GM21381 (cell line): ENCODE measurements at regions not wholly inside any gene's neighbourhood (a gene's known extent, or its start where the extent isn't known, plus 50 kb on each side); places are given as distances from the start of the nearest gene placed in this dataset.
"Not testable (repeated sequence)": the region's sequence is repeated elsewhere in the genome, so short reads cannot be mapped to it uniquely, and the experiment has no call there.

ENCODE experiments used
- ATAC-seq: cut with Tn5 transposase; IDR thresholded peaks from one replicate; pipeline ENCODE4 v1.9.1; 2021; ENCODE audit warnings: mild to moderate bottlenecking, moderate library complexity; ENCODE audit not compliant: unreplicated experiment

GRCh38 chr5:128782446-128782845 is 182.8 kb upstream of the SLC27A6 start:
- no peak for ATAC-seq

DNA sequence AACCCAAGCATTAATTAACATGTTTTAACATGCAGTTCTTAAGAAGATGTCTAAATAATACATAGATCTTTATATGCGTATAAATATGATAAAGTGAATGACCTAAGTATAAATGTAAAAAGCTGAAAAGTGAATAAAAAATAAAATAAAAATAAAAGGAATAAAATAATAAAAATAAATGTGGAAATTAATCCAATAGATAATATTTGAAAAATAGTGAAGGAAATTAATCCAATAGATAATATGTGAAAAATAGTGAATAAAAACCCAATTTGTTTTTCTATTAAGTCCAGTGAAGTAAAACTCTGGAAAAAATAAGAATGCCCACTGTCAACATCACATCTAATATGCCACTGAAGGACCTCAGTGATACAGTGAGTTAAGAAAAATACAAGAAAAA is 180.6 kb upstream of the SLC27A6 start:
- ATAC-seq, result no peak

GRCh38 chr5:128791312-128791711 is 174.0 kb upstream of the SLC27A6 start:
- ATAC-seq, result no peak

GRCh38 chr5:128796506-128796905 is 168.8 kb upstream of the SLC27A6 start:
- no peak for ATAC-seq

- no peak for ATAC-seq
Measured at GRCh38 chr5:128798871-128799270, 166.4 kb upstream of the SLC27A6 start.

GRCh38 chr5:128799945-128800344 is 165.3 kb upstream of the SLC27A6 start:
- ATAC-seq, result no peak

DNA sequence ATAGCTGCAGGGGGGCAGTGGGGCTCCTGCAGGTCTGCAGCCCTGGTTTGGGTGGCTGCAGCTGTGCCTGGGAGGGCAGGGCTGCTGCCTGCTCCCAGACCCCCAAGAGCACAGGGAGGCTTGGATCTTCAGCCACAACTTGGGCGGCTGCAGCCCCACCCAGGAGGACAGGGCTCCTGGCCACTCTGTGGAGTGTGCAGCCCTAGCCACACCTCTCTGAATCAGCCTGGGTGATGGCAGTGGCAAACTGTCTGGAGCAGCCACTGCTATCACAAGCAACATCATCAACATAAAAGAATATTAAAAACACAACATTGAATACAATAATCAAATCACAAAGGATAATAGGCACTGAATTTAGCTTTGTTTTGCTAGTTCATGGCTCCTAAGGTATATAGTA is 164.9 kb upstream of the SLC27A6 start:
- ATAC-seq, result no peak

- ATAC-seq, result no peak
Measured at GRCh38 chr5:128813317-128814070, 151.8 kb upstream of the SLC27A6 start.

DNA sequence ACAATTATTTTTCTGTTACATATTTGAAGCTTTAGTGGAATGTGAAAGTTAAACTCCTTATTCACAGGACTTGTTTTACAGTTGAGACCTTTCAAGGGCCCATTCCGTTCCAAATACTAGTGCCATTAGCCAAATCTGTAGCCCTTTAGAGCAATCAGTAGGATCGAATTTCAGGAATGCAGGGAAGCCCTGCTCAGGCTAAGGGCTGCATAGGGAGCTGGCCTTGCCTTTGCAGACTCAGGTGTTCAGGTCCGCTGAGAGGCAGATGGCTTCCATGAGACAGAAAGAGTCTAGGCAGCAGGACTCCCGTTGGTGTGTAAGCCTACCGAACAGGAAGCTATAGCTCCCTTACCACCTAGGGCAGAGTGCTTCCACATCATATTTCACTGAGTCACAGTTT is 150.1 kb upstream of the SLC27A6 start:
- no peak for ATAC-seq

DNA sequence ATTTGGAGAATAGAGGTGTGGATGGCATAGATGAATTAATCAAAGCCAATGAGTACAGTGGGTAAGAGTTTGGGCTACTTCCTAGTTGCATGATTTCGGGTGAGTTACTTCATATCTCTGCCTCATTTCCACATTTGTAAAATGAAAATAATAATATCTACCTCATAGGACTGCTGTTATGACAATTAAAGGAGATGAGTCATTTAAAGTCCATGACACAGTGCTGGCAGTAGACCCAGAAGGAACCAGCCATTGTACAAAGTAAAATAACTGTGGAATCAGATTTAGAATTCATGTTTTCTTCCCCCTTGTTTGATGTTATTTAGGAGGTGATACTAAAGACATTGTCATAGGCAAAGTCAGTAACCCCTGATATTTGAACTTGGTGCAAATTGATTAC is 139.5 kb upstream of the SLC27A6 start:
- ATAC-seq, result no peak

DNA sequence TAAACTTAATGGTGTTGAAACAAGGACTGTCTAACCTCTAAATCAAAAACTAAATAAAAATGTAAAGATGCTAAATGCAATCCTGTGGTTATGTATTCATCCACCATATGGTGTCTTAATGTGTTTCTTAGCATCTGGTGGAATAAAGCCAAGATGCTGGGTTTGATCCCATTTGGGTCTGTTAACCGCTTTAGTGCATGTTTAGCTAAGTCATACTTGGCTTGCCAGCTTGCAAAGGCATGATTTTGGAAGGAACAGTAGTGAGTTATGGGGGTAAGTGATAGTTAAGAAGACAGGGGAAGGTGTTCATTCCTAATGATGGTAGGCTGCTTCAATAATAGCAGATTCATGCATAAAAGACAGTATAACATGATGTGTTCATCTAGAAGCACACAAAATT is 139.0 kb upstream of the SLC27A6 start:
- ATAC-seq, result no peak

DNA sequence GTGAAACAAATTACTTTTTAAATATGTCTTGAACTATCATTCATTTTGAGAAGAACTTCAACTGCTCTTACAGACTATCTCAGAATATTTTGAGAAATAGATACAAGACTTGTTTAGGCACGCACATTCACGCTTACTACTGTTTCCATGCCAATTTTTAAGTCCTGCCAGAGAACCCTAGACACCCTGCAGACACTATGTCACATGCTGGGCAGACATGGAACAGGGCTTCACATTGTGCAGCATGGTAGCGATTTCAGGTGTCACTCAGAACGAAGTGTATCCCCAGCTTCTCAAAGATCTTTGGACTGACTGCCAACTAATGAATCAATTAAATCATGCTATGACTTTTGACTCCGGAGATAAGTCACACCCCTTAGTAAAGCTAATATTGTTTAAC is 128.7 kb upstream of the SLC27A6 start:
- ATAC-seq, result no peak

- no peak for ATAC-seq
Measured at GRCh38 chr5:128838623-128839022, 126.7 kb upstream of the SLC27A6 start.

- no peak for ATAC-seq
Measured at GRCh38 chr5:128842241-128842640, 123.0 kb upstream of the SLC27A6 start.

GRCh38 chr5:128844354-128844923 is 120.8 kb upstream of the SLC27A6 start:
- ATAC-seq, result no peak

DNA sequence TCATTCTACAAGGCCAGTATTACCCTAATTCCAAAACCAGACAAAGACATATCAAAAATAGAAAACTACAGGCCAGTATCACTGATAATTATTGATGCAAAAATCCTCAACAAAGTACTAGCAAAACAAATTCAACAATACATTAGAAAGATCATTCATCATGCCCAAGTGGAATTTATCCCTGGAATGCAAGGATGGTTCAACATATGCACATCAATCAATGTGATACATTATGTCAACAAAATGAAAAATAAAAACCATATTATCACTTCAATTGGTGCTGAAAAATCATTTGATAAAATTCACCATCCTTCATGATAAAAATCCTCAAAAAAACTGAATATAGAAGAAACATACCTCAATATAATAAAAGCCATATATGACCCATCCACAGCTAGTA is 115.2 kb upstream of the SLC27A6 start:
- ATAC-seq, result no peak

DNA sequence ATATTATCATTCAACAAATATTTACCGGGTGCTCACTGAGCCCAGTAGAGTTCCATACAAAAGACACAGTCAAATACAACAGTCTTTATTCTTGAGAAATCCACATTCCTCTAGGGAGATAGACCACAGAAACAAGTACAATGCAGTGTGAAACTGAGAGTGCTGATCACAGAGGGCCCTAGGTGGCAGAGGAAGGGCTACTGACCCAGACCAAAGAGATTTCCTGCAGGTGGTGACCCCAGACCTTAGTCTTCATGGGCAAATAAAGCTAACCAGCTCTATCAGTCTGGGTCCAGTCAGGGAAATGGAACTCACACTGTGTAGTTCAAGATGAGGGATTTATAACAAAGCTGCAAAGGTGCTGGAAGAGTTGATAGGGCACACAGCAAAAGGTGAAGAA is 110.4 kb upstream of the SLC27A6 start:
- ATAC-seq, result no peak

DNA sequence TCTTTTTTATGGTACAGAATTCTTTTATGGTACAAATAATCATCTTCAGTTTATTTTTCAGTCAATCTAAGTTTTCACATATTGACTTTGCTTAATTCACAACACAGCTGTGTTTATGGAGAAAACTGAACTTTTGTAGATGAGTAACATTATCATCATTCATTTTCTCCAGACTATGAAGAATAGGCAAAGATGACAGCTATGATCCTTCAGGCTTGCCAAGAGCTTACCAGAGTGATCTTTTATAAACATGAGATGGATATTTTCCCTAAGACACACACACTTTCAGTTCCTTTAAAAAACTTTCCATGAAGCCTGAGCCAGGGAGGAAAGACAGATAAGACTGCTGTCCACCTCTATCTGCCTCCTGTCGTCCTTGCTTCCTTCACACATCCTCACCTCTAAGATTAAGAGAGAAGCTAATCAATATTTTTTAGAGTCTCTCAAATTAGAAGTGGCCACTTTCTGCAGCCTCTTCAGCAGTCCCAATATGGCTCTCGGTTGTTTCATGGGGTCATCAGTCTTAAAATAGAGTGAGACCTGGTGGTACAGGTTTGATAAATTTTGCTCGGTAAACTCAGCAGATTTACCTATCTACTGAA is 108.1 kb upstream of the SLC27A6 start:
- ATAC-seq, result no peak

DNA sequence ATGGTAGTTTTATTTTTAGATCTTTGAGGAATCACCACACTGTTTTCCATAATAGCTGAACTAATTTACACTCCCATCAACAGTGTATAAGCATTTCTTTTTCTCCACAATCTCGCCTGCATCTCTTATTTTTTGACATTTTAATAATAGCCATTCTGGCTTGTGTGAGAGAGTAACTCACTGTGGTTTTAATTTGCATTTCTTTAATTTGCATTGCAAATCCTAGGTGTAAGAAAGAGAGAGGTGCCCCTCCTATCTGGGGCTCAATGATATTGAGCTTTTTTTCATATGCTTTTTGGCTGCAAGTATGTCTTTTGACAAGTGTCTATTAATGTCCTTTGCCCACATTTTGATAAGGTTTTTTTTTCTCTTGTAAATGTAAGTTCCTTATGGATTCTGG is 106.3 kb upstream of the SLC27A6 start:
- no peak for ATAC-seq

DNA sequence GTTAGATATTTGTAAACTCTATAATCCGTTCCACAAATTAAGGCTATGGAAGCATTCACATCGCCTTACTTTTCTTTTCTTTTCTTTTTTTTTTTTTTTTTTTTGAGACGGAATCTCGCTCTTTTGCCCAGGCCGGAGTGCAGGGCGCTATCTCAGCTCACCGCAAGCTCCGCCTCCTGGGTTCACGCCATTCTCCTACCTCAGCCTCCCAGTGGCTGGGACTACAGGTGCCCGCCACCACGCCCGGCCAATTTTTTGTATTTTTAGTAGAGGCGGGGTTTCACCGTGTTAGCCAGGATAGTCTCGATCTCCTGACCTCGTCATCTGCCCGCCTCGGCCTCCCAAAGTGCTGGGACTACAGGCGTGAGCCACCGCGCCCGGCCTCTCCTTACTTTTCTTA is 104.1 kb upstream of the SLC27A6 start:
- not testable (repeated sequence) for ATAC-seq

GRCh38 chr5:128869970-128870369 is 95.3 kb upstream of the SLC27A6 start:
- no peak for ATAC-seq

- ATAC-seq, result no peak
Measured at GRCh38 chr5:128870373-128870772, 94.9 kb upstream of the SLC27A6 start.
